SK-N-MC (cell line): ENCODE measurements at regions not wholly inside any gene's neighbourhood (a gene's known extent, or its start where the extent isn't known, plus 50 kb on each side); places are given as distances from the start of the nearest gene placed in this dataset.

ENCODE experiments used
- EZH2 ChIP-seq: fragments of 200-600 bp; sonication (generic); IDR thresholded peaks from one replicate; pipeline ENCODE4 v1.6.1; 2017; ENCODE audit warnings: antibody characterized with exemption
- FOXP2 ChIP-seq: optimal IDR thresholded peaks from 2 replicates; pipeline ENCODE3; 2011; ENCODE audit warnings: mild to moderate bottlenecking, moderate library complexity; ENCODE audit not compliant: insufficient read depth; ENCODE audit errors: extremely low read length, control extremely low read depth
- POLR2AphosphoS5 ChIP-seq: IDR thresholded peaks from 2 replicates; pipeline ENCODE4 v1.6.1; 2012; ENCODE audit warnings: mild to moderate bottlenecking, low read depth, low read length, borderline replicate concordance

GRCh38 chr6:102994866-102995265 lies 1601.4 kb downstream of the GRIK2 start:
- TF ChIP-seq EZH2, result no peak
- no peak for TF ChIP-seq POLR2AphosphoS5
- no peak for TF ChIP-seq FOXP2
